GM13977 (cell line): ENCODE measurements at regions not wholly inside any gene's neighbourhood (a gene's known extent, or its start where the extent isn't known, plus 50 kb on each side); places are given as distances from the start of the nearest gene placed in this dataset.

Experiments used
- DNase-seq: peaks from one replicate; pipeline ENCODE4 v3.0.0; 2012; ENCODE audit warnings: low spot score
- in situ Hi-C: fragments of 300-500 bp; cut with MboI; formaldehyde crosslinking; loops from one replicate; pipeline ENCODE4 v1.12.0; 2022; ENCODE audit warnings: low sequenced_read_pairs, low pct_unique_long_range_greater_than_20kb, mixed read lengths, inconsistent platforms; ENCODE audit not compliant: unreplicated experiment
- TF ChIP-seq, protein P1 (sequence below): IDR thresholded peaks from 2 replicates; pipeline ENCODE4 v1.5.1; 2012; ENCODE audit warnings: mild to moderate bottlenecking, control low read depth; ENCODE audit not compliant: insufficient read depth; ENCODE audit errors: extremely low read depth, missing control alignments

DNA sequence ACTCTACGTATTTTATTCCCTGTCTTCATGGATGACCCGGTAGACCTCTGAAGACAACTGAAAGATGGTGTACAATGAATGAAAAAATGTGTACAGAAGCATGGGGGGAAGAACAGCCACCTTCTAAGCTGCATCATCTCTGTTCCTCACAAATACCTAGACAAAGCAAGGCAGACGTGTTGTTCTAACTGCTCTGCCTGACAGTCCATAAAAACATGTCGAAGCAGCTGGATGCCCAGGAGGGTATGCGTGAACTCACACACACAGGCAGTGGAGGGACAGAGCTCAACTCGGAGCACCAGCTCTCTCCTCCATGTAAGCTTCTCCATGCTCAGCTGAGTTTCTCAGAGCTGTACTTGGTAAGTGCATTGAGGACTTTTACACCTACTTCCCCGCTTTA is 327.4 kb downstream of the CTTN start:
- in situ Hi-C loops = no loop called here
- TF ChIP-seq, protein P1, sequence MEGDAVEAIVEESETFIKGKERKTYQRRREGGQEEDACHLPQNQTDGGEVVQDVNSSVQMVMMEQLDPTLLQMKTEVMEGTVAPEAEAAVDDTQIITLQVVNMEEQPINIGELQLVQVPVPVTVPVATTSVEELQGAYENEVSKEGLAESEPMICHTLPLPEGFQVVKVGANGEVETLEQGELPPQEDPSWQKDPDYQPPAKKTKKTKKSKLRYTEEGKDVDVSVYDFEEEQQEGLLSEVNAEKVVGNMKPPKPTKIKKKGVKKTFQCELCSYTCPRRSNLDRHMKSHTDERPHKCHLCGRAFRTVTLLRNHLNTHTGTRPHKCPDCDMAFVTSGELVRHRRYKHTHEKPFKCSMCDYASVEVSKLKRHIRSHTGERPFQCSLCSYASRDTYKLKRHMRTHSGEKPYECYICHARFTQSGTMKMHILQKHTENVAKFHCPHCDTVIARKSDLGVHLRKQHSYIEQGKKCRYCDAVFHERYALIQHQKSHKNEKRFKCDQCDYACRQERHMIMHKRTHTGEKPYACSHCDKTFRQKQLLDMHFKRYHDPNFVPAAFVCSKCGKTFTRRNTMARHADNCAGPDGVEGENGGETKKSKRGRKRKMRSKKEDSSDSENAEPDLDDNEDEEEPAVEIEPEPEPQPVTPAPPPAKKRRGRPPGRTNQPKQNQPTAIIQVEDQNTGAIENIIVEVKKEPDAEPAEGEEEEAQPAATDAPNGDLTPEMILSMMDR = no peak
- no peak for DNase-seq

DNA sequence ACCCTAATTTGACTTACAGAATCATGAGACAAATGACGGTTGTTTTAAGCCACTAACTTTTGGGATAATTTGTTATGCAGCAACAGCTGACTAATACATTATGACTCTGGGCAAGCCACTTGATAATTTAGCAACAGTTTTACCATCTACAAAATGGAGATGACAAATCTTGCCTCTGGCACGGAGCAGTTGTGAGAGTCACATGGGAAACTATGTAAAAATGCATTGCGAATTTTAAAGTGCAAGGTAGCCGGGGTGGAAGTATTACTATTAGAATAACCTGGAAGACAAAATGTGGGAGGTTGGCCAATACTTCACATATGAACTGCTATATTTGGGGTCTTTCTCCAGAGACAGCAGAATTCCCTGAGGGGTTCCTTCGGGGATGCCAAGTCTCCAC is 328.7 kb downstream of the CTTN start:
- in situ Hi-C loops = no loop called here
- TF ChIP-seq, protein P1 = no peak
- no peak for DNase-seq

DNA sequence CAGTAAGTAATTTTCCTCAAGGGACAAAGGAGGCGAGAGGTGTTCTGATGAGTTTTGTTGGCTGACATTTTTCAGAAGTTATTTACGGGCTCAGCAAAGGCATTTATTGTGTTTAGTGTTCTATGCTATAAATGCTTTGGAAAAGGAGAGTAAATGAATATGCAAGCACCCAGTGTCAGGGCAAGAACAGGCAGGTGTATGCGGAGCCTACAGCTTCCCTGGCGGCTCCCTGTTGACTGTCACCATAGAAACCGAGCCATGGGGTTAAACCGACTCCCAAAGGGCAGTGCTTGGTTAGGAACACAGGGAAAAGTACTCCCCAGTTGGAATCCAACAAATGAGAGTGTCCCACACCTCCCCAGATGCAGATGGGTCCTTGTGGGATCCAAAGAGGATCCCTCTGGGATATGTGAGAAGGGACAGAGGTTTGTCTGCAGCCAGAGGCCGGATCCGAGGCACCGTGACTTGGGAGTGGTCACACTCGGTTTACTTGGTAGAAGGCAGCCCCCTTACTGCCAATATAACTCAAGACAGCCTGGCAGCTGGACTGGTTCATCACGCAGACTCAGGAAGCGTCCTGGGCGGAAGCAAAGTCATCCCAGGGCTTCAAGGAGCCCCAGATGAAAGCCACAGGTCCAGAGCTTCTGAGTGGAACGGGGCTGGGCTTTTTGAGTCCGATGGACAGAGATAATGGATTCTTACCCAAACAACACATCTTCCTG is 329.7 kb downstream of the CTTN start:
- TF ChIP-seq, protein P1 = no peak
- no peak for DNase-seq
- in situ Hi-C loops = no loop called here

DNA sequence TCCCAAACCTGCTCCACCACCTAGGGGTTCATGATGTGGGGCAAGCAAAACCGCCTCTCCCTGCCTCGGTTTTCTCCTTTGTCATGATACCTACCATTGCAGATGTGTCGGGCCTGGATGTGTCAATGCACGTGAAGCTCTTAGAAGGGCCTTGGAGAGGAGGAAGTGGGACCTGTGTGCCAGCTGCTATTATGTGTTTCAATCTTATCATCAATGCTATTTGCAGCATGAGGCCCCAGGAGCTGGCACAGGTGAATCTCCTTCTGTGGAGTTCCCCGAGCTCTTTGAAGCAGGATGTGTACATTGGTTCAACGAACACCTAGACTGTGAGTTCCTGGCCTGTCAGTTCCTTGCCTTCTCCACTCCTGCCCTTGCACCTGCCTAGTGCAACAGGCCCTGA is 331.6 kb downstream of the CTTN start:
- DNase-seq = no peak
- in situ Hi-C loops = no loop called here
- TF ChIP-seq, protein P1 = no peak

DNA sequence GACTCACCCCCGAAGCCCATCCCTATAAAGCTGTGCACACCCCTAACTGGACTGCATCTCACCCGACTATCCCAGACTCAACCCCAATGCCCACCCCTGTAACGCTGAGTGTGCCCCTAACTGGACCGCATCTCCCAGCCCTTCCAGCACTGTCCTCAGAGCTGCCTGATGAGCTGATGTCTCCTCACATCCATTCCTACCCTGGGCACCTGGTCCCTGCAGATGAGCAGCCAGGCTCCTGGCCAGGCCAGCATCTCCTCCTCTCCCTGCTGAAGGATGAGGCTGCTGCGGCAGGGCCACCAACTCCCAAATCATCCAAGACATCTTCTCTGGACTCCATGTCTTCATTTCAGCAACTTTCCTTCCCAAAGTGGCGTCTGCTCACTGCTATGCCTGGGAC is 332.1 kb downstream of the CTTN start:
- TF ChIP-seq, protein P1 = no peak
- in situ Hi-C loops = no loop called here
- DNase-seq = no peak

DNA sequence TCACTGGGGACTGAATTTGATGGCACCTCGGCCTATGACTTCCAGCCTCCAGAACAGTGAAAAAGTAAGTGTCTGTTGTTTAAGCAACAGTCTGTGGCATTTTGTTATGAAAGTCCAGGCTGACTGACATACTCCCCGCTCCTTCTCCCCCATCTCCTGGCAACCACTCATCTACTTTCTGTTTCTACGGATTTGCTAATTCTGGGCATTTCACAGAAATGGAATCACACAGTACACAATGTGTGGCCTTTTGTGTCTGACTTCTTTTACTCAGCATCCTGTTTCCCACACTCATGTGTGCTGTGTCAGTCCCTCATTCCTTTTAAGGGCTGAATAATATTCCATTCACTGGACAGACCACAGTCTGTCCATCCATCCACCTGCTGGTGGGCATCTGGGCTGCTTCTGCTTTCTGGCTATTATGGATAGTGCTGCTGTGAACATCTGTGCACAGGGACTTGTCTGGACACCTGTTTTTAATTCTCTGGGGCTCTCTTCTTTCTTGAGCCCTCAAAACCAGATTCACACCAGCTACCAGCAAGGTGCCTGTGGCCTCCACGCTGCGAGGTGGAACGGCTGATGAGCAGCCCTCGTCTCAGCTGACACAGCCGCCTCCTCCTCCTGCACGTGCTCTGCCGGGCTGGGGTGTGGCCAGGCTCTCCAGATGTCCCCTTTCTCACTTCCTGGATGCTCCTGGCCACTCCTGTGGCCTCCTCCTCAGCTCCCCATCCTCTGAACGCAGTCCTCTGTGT is 333.1 kb downstream of the CTTN start:
- TF ChIP-seq, protein P1 = no peak
- no peak for DNase-seq
- in situ Hi-C loops = no loop called here
